Stimulated activated CD4-positive, alpha-beta T cell treated with anti-CD3 and anti-CD28 coated beads, Interleukin-2, amount 100 ng/mL, for 24 hours (primary cell): ENCODE measurements at regions not wholly inside any gene's neighbourhood (a gene's known extent, or its start where the extent isn't known, plus 50 kb on each side); places are given as distances from the start of the nearest gene placed in this dataset.

Experiments used
- DNase-seq, 2 donors: peaks; one replicate each; pipeline ENCODE4 v3.0.0-alpha.2; 2020

DNA sequence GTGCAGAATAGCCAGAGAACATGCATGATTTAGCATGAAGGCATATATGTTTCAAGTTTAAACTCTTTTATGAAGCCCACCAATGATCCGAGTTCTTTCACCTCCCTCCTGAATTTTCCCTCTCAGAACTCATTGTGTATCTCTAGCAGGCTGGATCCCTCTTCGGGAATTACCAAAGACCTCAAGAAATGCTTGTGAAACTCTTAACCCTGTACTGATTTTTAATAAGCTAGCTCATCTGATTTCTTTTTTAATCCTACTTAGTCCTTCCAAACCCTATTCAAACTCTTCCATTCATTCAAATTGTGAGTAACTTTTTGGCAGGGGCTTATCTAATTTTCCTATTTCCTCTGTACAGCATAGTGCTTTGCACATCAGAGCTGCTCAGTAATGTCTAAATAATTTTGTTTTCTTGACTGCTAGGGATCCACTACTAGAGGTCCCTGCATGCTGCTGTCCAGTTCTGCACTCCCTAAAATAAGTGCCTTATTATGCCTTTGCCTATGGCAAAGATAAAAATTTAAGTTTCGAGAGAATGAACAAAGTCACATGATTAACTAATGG is 723.8 kb downstream of the CDH11 start:
- no peak for DNase-seq

DNA sequence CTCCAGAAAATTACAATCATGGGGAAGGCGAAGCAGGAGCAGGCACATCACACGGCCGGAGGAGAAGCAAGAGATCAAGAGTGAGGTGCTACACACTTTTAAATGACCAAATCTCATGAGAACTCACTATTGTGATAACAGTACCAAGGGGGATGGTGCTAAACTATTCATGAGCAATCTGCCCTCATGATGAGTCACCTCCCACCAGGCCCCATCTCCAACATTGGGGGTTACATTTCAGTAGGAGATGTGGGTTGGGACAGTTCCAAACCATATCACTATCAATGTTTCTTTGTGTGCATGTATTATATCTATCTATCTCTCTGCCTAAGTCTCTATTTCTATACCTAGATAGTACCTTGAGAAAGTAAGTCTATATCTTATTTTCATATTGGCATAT is 724.8 kb downstream of the CDH11 start:
- no peak for DNase-seq

GRCh38 chr16:64394061-64394460 is 727.8 kb downstream of the CDH11 start:
- DNase-seq, result no peak

GRCh38 chr16:64392456-64392855 is 729.4 kb downstream of the CDH11 start:
- no peak for DNase-seq

- DNase-seq, result no peak
Measured at GRCh38 chr16:64391063-64391600, 730.7 kb downstream of the CDH11 start.

GRCh38 chr16:64390102-64390501 is 731.8 kb downstream of the CDH11 start:
- DNase-seq, result no peak

DNA sequence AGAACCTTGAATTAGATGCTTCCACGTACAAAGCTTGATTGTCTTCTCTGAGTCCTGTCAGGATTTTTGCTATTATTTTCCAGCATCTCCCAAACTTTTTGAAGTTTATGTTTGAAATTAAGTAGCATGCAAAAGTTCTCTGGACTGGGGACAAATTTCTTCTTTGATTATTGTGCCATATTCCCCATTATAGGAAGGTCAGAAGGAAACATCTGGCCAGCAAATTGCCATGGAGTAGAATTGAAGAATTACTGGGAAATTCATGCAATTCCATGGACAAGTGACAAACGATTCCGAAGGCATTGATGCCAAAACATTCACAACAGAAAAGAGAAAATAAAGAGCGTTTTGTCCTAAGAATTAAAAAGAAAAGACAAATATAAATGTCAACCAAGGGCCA is 737.2 kb downstream of the CDH11 start:
- DNase-seq, result no peak

DNA sequence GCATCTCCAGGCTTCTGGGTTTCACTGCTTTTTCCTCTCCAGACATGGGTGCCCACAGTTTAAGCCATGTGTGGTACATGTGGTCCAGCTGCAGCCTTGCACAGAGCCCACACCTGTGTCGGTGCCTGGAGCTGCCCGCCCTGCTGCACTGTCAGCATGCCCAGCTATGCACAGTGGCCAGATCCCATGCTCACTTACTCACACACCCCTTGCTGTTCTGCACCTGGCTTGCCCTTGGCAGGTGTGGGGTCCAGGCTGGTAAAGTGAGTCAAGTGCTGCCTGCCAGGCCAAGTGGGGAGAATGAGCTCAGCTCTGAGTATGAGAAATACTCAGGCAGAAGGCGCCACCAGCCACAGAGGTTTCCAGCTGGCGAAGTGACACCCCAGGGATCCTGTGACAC is 739.9 kb downstream of the CDH11 start:
- DNase-seq, result no peak

GRCh38 chr16:64380751-64381150 is 741.1 kb downstream of the CDH11 start:
- no peak for DNase-seq

DNA sequence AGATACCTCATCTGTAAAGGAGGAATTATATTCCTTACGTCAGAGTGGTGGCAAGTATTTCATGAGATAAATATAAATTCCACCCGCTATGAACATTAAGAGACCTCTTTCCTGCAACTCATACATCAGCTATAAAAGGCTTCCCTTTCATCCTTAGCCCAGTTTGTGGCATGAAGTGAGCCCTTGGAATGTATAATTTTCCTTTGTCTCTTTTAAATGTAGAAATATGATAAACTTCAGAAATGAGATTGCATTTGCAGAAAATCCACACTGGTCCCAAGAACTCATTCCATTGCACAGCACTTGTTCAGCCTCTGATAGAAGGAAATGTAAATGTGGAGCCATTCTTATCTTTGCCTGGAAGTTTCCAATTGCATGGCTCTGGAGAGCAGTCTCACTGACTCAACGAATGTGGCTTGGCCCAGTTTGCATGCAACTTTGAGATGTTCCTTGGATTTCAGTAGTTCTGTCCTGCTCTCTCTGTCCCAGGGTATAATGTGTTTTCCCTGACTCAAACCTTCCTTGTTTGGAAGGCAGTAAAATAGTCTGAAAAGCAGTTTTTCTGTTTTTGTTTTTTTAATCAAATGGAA is 746.4 kb downstream of the CDH11 start:
- no peak for DNase-seq

DNA sequence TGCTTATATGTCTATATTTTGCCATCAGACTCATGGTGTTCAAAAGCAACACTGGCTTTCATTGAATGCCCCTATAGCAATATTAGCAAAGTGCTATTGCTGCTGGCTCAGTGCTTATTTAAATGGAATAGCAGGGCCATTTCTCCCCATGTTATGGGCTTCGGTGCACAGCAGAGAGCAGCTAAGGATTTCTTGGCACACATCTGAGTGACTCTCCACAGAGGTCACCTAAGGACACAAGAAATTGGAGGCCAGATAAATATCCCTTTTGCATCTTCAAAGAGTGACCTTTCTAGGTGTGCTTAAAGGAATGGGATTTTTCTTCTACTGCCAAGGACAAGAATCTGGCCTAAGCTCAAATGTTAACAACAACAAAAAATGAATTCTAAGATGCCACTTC is 751.8 kb downstream of the CDH11 start:
- DNase-seq, result no peak

DNA sequence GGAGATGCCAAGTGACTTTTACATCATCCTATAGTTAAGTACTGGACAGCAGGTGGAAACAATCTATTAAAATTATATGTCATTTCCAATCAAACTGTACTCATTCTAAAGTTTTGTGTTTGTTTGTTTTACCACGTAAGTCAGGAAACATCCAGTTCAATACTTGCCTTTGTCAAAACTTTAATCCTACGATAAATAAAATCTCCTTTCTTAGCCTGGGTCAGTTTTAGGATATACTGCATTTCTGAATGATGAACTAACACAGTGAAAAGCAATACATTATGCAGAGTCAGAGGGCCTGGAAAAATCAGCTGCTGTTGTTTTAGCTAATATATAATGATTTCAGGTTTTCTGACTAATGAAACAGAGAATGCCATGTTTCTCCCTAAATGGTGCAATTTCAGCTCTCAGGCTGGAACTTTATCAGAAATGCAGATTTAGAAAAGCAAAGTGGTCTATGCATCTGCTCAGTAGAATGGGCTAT is 756.4 kb downstream of the CDH11 start:
- no peak for DNase-seq

DNA sequence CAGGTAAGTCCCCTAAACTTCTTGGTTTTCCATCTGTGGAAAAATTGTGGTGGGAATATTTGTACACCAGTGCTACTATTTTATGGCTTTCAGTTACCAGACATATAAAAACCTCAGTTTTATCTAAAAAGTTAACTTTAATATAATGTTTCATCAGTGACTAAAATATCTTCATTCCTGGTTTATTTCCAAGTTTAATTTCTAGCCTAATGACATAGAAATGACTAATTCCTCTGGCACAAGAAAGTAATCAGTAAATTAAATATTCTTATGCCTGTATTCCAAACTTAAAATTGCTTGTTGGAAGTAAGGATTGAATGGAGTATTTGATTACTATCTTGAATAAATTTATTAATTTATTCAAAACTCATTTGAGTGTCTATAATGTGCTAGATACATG is 757.0 kb downstream of the CDH11 start:
- DNase-seq, result no peak

DNA sequence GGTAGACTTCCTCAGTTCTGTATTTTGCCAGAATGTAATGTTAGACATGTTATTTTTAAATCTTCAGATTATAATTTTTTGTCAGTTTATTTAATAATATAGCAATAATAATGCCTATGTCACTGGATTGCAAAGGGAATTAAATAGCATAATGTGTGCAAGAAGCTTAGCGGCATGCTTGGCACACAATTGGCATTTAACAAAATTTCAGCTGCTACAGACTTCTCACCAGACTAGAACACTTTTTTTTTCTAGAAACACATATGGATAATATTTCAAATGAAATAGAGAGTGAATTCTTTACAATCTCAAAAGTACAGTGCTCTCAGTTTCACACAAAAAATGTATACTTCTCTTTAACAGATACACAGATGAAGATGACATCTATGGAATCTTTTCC is 757.4 kb downstream of the CDH11 start:
- no peak for DNase-seq

GRCh38 chr16:64364016-64364415 is 757.8 kb downstream of the CDH11 start:
- DNase-seq, result no peak

DNA sequence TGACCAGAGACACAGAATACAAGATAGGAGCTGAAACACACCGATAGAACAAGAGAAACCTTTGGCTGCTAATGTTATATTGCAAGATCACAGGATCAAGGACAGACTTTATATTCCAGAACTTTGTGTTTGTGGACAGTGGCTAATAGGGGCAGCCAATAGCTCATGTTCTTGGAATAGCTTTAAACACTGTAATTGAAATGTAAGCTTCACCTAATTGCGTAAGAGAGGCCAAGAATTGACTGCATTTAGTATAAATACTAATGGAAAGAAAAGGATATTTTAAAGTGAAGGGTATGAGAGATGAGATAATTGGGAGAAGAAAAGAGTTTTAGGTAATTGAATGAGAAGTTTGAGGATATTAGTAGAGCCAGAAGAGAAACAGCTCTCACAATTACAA is 758.8 kb downstream of the CDH11 start:
- no peak for DNase-seq

GRCh38 chr16:64362193-64362592 is 759.7 kb downstream of the CDH11 start:
- no peak for DNase-seq

GRCh38 chr16:64361753-64362152 is 760.1 kb downstream of the CDH11 start:
- DNase-seq, result no peak

GRCh38 chr16:64358291-64358690 is 763.6 kb downstream of the CDH11 start:
- DNase-seq, result no peak

- no peak for DNase-seq
Measured at GRCh38 chr16:64356267-64356666, 765.6 kb downstream of the CDH11 start.

DNA sequence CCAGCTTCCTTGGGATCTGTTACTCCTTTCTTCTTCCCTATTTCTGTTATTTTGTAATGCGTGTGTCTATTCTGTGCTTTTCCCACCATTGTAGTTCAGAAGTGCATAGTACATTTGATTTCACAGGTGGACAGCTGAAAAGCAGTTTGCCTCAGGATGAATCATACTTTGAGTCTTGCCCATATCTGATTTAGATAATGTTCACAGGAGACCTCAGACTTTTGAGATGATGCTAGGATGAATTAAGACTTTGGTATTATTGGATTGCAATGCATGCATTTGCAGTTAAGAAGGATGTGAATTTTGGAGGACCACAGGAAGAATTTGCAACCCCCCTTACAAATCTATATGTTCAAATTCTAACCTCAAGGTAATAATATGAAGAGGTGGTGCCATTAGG is 769.6 kb downstream of the CDH11 start:
- no peak for DNase-seq

DNA sequence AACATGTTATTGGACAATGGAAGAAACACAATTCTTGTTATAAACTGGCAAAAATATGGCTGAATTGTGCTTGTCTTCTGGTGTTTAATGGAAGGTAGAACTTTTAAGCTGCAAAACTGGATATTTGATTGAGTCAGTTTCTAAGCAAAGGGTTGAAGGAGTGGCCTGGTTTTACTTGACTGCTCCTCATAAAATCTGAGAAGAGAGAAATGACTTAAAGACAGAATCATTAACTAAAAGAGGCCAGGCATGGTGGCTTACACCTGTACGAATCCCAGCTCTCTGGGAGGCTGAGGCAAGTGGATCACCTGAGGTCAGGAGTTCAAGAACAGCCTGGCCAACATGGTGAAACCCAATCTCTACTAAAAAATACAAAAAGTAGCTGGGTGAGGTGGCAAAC is 770.7 kb downstream of the CDH11 start:
- DNase-seq, result no peak

DNA sequence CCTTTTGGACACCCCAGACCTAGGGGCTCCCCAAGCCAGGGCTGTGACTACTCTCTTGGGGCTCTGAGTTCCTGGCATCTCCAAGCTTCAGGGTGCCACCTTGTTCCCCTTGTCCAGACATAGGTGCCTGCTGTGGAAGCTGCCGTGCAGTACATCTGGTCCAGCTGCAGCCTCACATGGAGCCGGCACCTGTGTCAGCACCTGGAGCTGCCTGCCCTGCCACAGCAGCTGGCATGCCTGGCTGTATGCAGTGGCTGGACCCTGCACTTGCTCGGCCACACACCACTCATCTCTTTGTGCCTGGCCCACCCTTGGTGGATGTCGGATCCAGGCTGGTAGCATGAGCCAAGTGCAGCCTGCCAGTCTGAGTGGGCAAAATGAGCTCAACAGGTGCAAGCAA is 775.8 kb downstream of the CDH11 start:
- DNase-seq, result no peak

GRCh38 chr16:64345142-64345541 is 776.7 kb downstream of the CDH11 start:
- DNase-seq, result no peak
